ENCODE measurements at regions not wholly inside any gene's neighbourhood (a gene's known extent, or its start where the extent isn't known, plus 50 kb on each side); places are given as distances from the start of the nearest gene placed in this dataset.

- no peak for TF ChIP-seq CTCF (IDR thresholded peaks at IDR 0.05)
- TF ChIP-seq POLR2A (IDR thresholded peaks at IDR 0.05), result no peak
Observed at GRCh38 chrX:9163214-9163709, 129.3 kb upstream of the FAM9B start.

Measured in adrenal gland (tissue), 5 donors.